ENCODE measurements at regions not wholly inside any gene's neighbourhood (a gene's known extent, or its start where the extent isn't known, plus 50 kb on each side); places are given as distances from the start of the nearest gene placed in this dataset.

GRCh38 chr4:158313566-158313965 is 103.3 kb downstream of the TMEM144 start:
- no peak for DNase-seq (ENCODE audit: extremely low read depth, low read depth)

- DNase-seq (ENCODE audit: extremely low read depth, low read depth): peak; percentile 54
Observed at GRCh38 chr4:158314756-158315487, 104.6 kb downstream of the TMEM144 start.

- no peak for DNase-seq (ENCODE audit: extremely low read depth, low read depth)
Observed at GRCh38 chr4:158315706-158316105, 105.4 kb downstream of the TMEM144 start.

- DNase-seq (ENCODE audit: extremely low read depth, low read depth): no peak
Observed at GRCh38 chr4:158316264-158316663, 106.0 kb downstream of the TMEM144 start.

GRCh38 chr4:158319880-158320279 is 109.6 kb downstream of the TMEM144 start:
- no peak for DNase-seq (ENCODE audit: extremely low read depth, low read depth)

GRCh38 chr4:158322109-158322508 is 111.8 kb downstream of the TMEM144 start:
- DNase-seq (ENCODE audit: extremely low read depth, low read depth): no peak

GRCh38 chr4:158327525-158327924 is 117.2 kb downstream of the TMEM144 start:
- DNase-seq (ENCODE audit: extremely low read depth, low read depth): no peak

GRCh38 chr4:158331863-158332262 is 121.6 kb downstream of the TMEM144 start:
- no peak for DNase-seq (ENCODE audit: extremely low read depth, low read depth)

- no peak for DNase-seq (ENCODE audit: extremely low read depth, low read depth)
Observed at GRCh38 chr4:158333820-158334219, 123.5 kb downstream of the TMEM144 start.

- DNase-seq (ENCODE audit: extremely low read depth, low read depth): no peak
Observed at GRCh38 chr4:158341896-158342295, 131.6 kb downstream of the TMEM144 start.

- DNase-seq (ENCODE audit: extremely low read depth, low read depth): no peak
Observed at GRCh38 chr4:158346576-158346975, 136.3 kb downstream of the TMEM144 start.

- no peak for DNase-seq (ENCODE audit: extremely low read depth, low read depth)
Observed at GRCh38 chr4:158347556-158347955, 137.3 kb downstream of the TMEM144 start.

- DNase-seq (ENCODE audit: extremely low read depth, low read depth): no peak
Observed at GRCh38 chr4:158350161-158350560, 139.9 kb downstream of the TMEM144 start.

GRCh38 chr4:158353541-158354304 is 143.4 kb downstream of the TMEM144 start:
- no peak for DNase-seq (ENCODE audit: extremely low read depth, low read depth)

GRCh38 chr4:158356301-158356700 is 146.0 kb downstream of the TMEM144 start:
- DNase-seq (ENCODE audit: extremely low read depth, low read depth): no peak

GRCh38 chr4:158367932-158368441 is 153.7 kb upstream of the RXFP1 start:
- peak; percentile 58 for DNase-seq (ENCODE audit: extremely low read depth, low read depth)

- DNase-seq (ENCODE audit: extremely low read depth, low read depth): peak; percentile 17
Observed at GRCh38 chr4:158371158-158371557, 150.5 kb upstream of the RXFP1 start.

- DNase-seq (ENCODE audit: extremely low read depth, low read depth): no peak
Observed at GRCh38 chr4:158374318-158374717, 147.4 kb upstream of the RXFP1 start.

GRCh38 chr4:158376106-158376840 is 145.4 kb upstream of the RXFP1 start:
- no peak for DNase-seq (ENCODE audit: extremely low read depth, low read depth)

- no peak for DNase-seq (ENCODE audit: extremely low read depth, low read depth)
Observed at GRCh38 chr4:158384414-158384813, 137.3 kb upstream of the RXFP1 start.

- DNase-seq (ENCODE audit: extremely low read depth, low read depth): no peak
Observed at GRCh38 chr4:158395343-158395742, 126.3 kb upstream of the RXFP1 start.

All from NCI-H460 (cell line).